ENCODE measurements at regions not wholly inside any gene's neighbourhood (a gene's known extent, or its start where the extent isn't known, plus 50 kb on each side); places are given as distances from the start of the nearest gene placed in this dataset.

GRCh38 chr10:4343873-4344272 lies 482.1 kb upstream of the AKR1E2 start:
- TF ChIP-seq GATA3 (IDR thresholded peaks at IDR 0.05; ENCODE audit: low read depth, low read length) (no peak), GATA2 (IDR thresholded peaks at IDR 0.05; ENCODE audit: low read depth, low read length) (no peak)

GRCh38 chr10:4343091-4343490 lies 482.9 kb upstream of the AKR1E2 start:
- TF ChIP-seq GATA3 (IDR thresholded peaks at IDR 0.05; ENCODE audit: low read depth, low read length) (no peak), GATA2 (IDR thresholded peaks at IDR 0.05; ENCODE audit: low read depth, low read length) (no peak)

- TF ChIP-seq GATA2 (IDR thresholded peaks at IDR 0.05; ENCODE audit: low read depth, low read length) (no peak), GATA3 (IDR thresholded peaks at IDR 0.05; ENCODE audit: low read depth, low read length) (no peak)
These were observed 487.2 kb upstream of the AKR1E2 start for GRCh38 chr10:4338768-4339167.

GRCh38 chr10:4337563-4337962 lies 488.4 kb upstream of the AKR1E2 start:
- no peak for TF ChIP-seq GATA3 (IDR thresholded peaks at IDR 0.05; ENCODE audit: low read depth, low read length)
- no peak for TF ChIP-seq GATA2 (IDR thresholded peaks at IDR 0.05; ENCODE audit: low read depth, low read length)

GRCh38 chr10:4334871-4335270 lies 491.1 kb upstream of the AKR1E2 start:
- TF ChIP-seq GATA2 (IDR thresholded peaks at IDR 0.05; ENCODE audit: low read depth, low read length) (no peak), GATA3 (IDR thresholded peaks at IDR 0.05; ENCODE audit: low read depth, low read length) (no peak)

GRCh38 chr10:4334015-4334414 lies 492.0 kb upstream of the AKR1E2 start:
- no peak for TF ChIP-seq GATA3 (IDR thresholded peaks at IDR 0.05; ENCODE audit: low read depth, low read length)
- TF ChIP-seq GATA2 (IDR thresholded peaks at IDR 0.05; ENCODE audit: low read depth, low read length), result no peak

GRCh38 chr10:4333459-4333894 lies 492.5 kb upstream of the AKR1E2 start:
- TF ChIP-seq GATA2 (IDR thresholded peaks at IDR 0.05; ENCODE audit: low read depth, low read length), result no peak
- TF ChIP-seq GATA3 (IDR thresholded peaks at IDR 0.05; ENCODE audit: low read depth, low read length), result no peak

- TF ChIP-seq GATA3 (IDR thresholded peaks at IDR 0.05; ENCODE audit: low read depth, low read length) (no peak), GATA2 (IDR thresholded peaks at IDR 0.05; ENCODE audit: low read depth, low read length) (no peak)
These were observed 493.1 kb upstream of the AKR1E2 start for GRCh38 chr10:4332764-4333458.

GRCh38 chr10:4331150-4331549 lies 494.9 kb upstream of the AKR1E2 start:
- TF ChIP-seq GATA2 (IDR thresholded peaks at IDR 0.05; ENCODE audit: low read depth, low read length) (no peak), GATA3 (IDR thresholded peaks at IDR 0.05; ENCODE audit: low read depth, low read length) (no peak)

GRCh38 chr10:4330636-4331035 lies 495.4 kb upstream of the AKR1E2 start:
- TF ChIP-seq GATA3 (IDR thresholded peaks at IDR 0.05; ENCODE audit: low read depth, low read length), result no peak

- TF ChIP-seq GATA2 (IDR thresholded peaks at IDR 0.05; ENCODE audit: low read depth, low read length), result no peak
- TF ChIP-seq GATA3 (IDR thresholded peaks at IDR 0.05; ENCODE audit: low read depth, low read length), result no peak
These were observed 496.8 kb upstream of the AKR1E2 start for GRCh38 chr10:4329225-4329624.

GRCh38 chr10:4326647-4327046 lies 499.4 kb upstream of the AKR1E2 start:
- TF ChIP-seq GATA3 (IDR thresholded peaks at IDR 0.05; ENCODE audit: low read depth, low read length) (no peak), GATA2 (IDR thresholded peaks at IDR 0.05; ENCODE audit: low read depth, low read length) (no peak)

GRCh38 chr10:4319870-4320367 lies 506.1 kb upstream of the AKR1E2 start:
- TF ChIP-seq GATA3 (IDR thresholded peaks at IDR 0.05; ENCODE audit: low read depth, low read length), result no peak
- TF ChIP-seq GATA2 (IDR thresholded peaks at IDR 0.05; ENCODE audit: low read depth, low read length), result no peak

- no peak for TF ChIP-seq GATA2 (IDR thresholded peaks at IDR 0.05; ENCODE audit: low read depth, low read length)
- no peak for TF ChIP-seq GATA3 (IDR thresholded peaks at IDR 0.05; ENCODE audit: low read depth, low read length)
These were observed 509.7 kb upstream of the AKR1E2 start for GRCh38 chr10:4316161-4316810.

GRCh38 chr10:4315551-4315950 lies 510.5 kb upstream of the AKR1E2 start:
- TF ChIP-seq GATA2 (IDR thresholded peaks at IDR 0.05; ENCODE audit: low read depth, low read length) (no peak), GATA3 (IDR thresholded peaks at IDR 0.05; ENCODE audit: low read depth, low read length) (no peak)

Measured in SH-SY5Y (cell line).